ENCODE measurements at regions not wholly inside any gene's neighbourhood (a gene's known extent, or its start where the extent isn't known, plus 50 kb on each side); places are given as distances from the start of the nearest gene placed in this dataset.

GRCh38 chr11:120009938-120010337 is 128.0 kb downstream of the TRIM29 start:
- TF ChIP-seq CTCF (IDR thresholded peaks at IDR 0.05) (no peak), POLR2A (IDR thresholded peaks at IDR 0.05) (no peak)
